ENCODE measurements at regions not wholly inside any gene's neighbourhood (a gene's known extent, or its start where the extent isn't known, plus 50 kb on each side); places are given as distances from the start of the nearest gene placed in this dataset.

DNA sequence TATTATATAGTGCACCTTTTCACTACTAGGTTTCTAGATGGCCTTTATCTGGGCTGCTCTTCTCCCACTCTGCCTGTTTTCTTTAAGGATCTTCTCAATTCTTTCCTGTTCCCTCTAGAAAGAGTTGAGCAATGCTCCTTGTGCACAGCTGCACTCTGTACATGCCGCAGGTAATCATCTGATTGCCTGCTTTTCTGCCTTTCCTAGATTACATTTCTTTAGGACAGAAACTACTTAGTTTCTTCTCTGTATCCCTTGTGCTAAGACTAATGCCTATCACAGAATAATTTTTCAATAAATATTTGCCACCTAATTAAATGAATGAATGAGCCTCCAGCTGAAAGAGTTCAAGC, 802.4 kb upstream of the ID2 start:
- whole genome bisulfite sequencing (ENCODE audit: insufficient coverage): 67% methylated on average over 1 of the region's 1 CpG
- no peak overlapping the region for H3K27ac ChIP-seq (ENCODE audit: low read length)
- H3K36me3 ChIP-seq (ENCODE audit: control insufficient read depth, insufficient read depth, low read length): no peaks in the 10 kb centered on the region
- no peak for DNase-seq
- H3K27me3 ChIP-seq (ENCODE audit: control insufficient read depth, insufficient read depth, low read length): no peaks in the 10 kb centered on the region
- H3K9me3 ChIP-seq (replicated peaks; ENCODE audit: control insufficient read depth, low read depth, low read length): no peaks in the 10 kb centered on the region
- H3K4me1 ChIP-seq (ENCODE audit: control insufficient read depth, insufficient read depth, low read length): no peaks in the 10 kb centered on the region
- H3K4me3 ChIP-seq (ENCODE audit: low read length): no peak overlapping the region

- Histone ChIP-seq H3K4me3 (ENCODE audit: low read length) (no peak overlapping the region), H3K27ac (ENCODE audit: low read length) (no peak overlapping the region), H3K27me3 (ENCODE audit: control insufficient read depth, insufficient read depth, low read length) (no peaks in the 10 kb centered on the region), H3K4me1 (ENCODE audit: control insufficient read depth, insufficient read depth, low read length) (no peaks in the 10 kb centered on the region), H3K36me3 (ENCODE audit: control insufficient read depth, insufficient read depth, low read length) (no peaks in the 10 kb centered on the region), H3K9me3 (replicated peaks; ENCODE audit: control insufficient read depth, low read depth, low read length) (no peaks in the 10 kb centered on the region)
- 88% methylated on average over 2 of the region's 2 CpGs for WGBS (ENCODE audit: insufficient coverage)
- DNase-seq: no peak
These were observed 801.7 kb upstream of the ID2 start for GRCh38 chr2:7880126-7880525.

- no peak for DNase-seq
- no CpG with 5 or more reads among the region's 2 CpGs for WGBS (ENCODE audit: insufficient coverage)
- Histone ChIP-seq H3K27me3 (ENCODE audit: control insufficient read depth, insufficient read depth, low read length) (no peaks in the 10 kb centered on the region), H3K4me1 (ENCODE audit: control insufficient read depth, insufficient read depth, low read length) (no peaks in the 10 kb centered on the region), H3K4me3 (ENCODE audit: low read length) (no peak overlapping the region), H3K36me3 (ENCODE audit: control insufficient read depth, insufficient read depth, low read length) (no peaks in the 10 kb centered on the region), H3K9me3 (replicated peaks; ENCODE audit: control insufficient read depth, low read depth, low read length) (no peaks in the 10 kb centered on the region), H3K27ac (ENCODE audit: low read length) (no peak overlapping the region)
These were observed 801.3 kb upstream of the ID2 start for GRCh38 chr2:7880566-7880965.

DNA sequence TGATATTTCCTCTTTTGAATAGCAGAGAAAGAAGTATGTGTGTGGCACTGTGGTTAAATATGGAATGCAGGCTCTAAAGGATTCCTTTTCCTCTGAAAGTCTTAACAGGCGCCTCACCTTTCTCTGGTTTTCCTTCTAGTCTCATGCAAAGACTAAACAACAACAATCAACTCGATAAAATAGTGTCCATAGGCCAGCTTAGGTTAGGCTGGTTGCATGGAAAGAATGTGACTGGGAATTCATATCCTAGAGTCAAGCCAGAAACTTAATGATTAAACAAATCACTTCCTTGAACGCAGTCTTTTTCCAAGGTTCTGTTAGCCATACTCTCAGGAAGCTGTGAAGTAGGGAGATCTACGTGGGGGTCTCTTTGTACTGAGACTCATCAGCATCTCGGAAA, 800.8 kb upstream of the ID2 start:
- Histone ChIP-seq H3K27me3 (ENCODE audit: control insufficient read depth, insufficient read depth, low read length) (no peaks in the 10 kb centered on the region), H3K4me1 (ENCODE audit: control insufficient read depth, insufficient read depth, low read length) (no peaks in the 10 kb centered on the region), H3K9me3 (replicated peaks; ENCODE audit: control insufficient read depth, low read depth, low read length) (no peaks in the 10 kb centered on the region), H3K36me3 (ENCODE audit: control insufficient read depth, insufficient read depth, low read length) (no peaks in the 10 kb centered on the region), H3K27ac (ENCODE audit: low read length) (no peak overlapping the region), H3K4me3 (ENCODE audit: low read length) (no peak overlapping the region)
- 33% methylated on average over 1 of the region's 5 CpGs for WGBS (ENCODE audit: insufficient coverage)
- DNase-seq: no peak

GRCh38 chr2:7881466-7881865, 800.4 kb upstream of the ID2 start:
- Histone ChIP-seq H3K9me3 (replicated peaks; ENCODE audit: control insufficient read depth, low read depth, low read length) (no peaks in the 10 kb centered on the region), H3K27me3 (ENCODE audit: control insufficient read depth, insufficient read depth, low read length) (no peaks in the 10 kb centered on the region), H3K4me3 (ENCODE audit: low read length) (no peak overlapping the region), H3K4me1 (ENCODE audit: control insufficient read depth, insufficient read depth, low read length) (no peaks in the 10 kb centered on the region), H3K36me3 (ENCODE audit: control insufficient read depth, insufficient read depth, low read length) (no peaks in the 10 kb centered on the region), H3K27ac (ENCODE audit: low read length) (no peak overlapping the region)
- 81% methylated on average over 2 of the region's 4 CpGs for WGBS (ENCODE audit: insufficient coverage)
- DNase-seq: no peak

DNA sequence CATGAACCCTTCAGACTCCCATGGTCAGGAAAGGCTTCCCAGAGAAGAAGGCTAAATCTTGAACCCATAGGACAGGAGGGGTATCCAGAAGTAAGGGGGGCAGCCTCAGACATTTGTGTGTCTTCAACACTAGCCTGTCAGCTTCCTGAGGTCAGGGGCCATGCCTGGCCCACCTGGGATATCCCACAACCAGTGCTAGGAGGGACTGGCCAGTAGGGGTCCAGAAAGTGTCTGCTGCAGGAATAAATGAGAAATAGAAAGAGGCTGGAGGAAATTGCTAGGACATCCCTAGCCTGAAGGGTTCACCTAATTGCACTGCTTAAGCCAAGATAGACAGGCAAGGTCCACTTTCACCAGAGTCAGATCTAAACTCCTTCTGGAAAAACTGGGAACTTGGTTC, 799.6 kb upstream of the ID2 start:
- Histone ChIP-seq H3K9me3 (replicated peaks; ENCODE audit: control insufficient read depth, low read depth, low read length) (no peaks in the 10 kb centered on the region), H3K36me3 (ENCODE audit: control insufficient read depth, insufficient read depth, low read length) (no peaks in the 10 kb centered on the region), H3K27ac (ENCODE audit: low read length) (no peak overlapping the region), H3K4me1 (ENCODE audit: control insufficient read depth, insufficient read depth, low read length) (no peaks in the 10 kb centered on the region), H3K4me3 (ENCODE audit: low read length) (no peak overlapping the region), H3K27me3 (ENCODE audit: control insufficient read depth, insufficient read depth, low read length) (no peaks in the 10 kb centered on the region)
- no peak for DNase-seq

GRCh38 chr2:7884338-7884737, 797.5 kb upstream of the ID2 start:
- H3K27me3 ChIP-seq (ENCODE audit: control insufficient read depth, insufficient read depth, low read length): no peaks in the 10 kb centered on the region
- H3K4me1 ChIP-seq (ENCODE audit: control insufficient read depth, insufficient read depth, low read length): no peaks in the 10 kb centered on the region
- H3K4me3 ChIP-seq (ENCODE audit: low read length): no peak overlapping the region
- no CpG with 5 or more reads among the region's 4 CpGs for WGBS (ENCODE audit: insufficient coverage)
- H3K36me3 ChIP-seq (ENCODE audit: control insufficient read depth, insufficient read depth, low read length): no peaks in the 10 kb centered on the region
- H3K27ac ChIP-seq (ENCODE audit: low read length): no peak overlapping the region
- H3K9me3 ChIP-seq (replicated peaks; ENCODE audit: control insufficient read depth, low read depth, low read length): no peaks in the 10 kb centered on the region
- DNase-seq: no peak

- Histone ChIP-seq H3K27ac (ENCODE audit: low read length) (no peak overlapping the region), H3K4me3 (ENCODE audit: low read length) (no peak overlapping the region), H3K4me1 (ENCODE audit: control insufficient read depth, insufficient read depth, low read length) (no peaks in the 10 kb centered on the region), H3K9me3 (replicated peaks; ENCODE audit: control insufficient read depth, low read depth, low read length) (no peaks in the 10 kb centered on the region), H3K27me3 (ENCODE audit: control insufficient read depth, insufficient read depth, low read length) (no peaks in the 10 kb centered on the region), H3K36me3 (ENCODE audit: control insufficient read depth, insufficient read depth, low read length) (no peaks in the 10 kb centered on the region)
- WGBS (ENCODE audit: insufficient coverage): 100% methylated on average over 2 of the region's 2 CpGs
- DNase-seq: no peak
These were observed 795.2 kb upstream of the ID2 start for GRCh38 chr2:7886666-7887065.

- WGBS (ENCODE audit: insufficient coverage): no CpG with 5 or more reads among the region's 7 CpGs
- DNase-seq: no peak
- Histone ChIP-seq H3K9me3 (replicated peaks; ENCODE audit: control insufficient read depth, low read depth, low read length) (no peaks in the 10 kb centered on the region), H3K27ac (ENCODE audit: low read length) (no peak overlapping the region), H3K4me1 (ENCODE audit: control insufficient read depth, insufficient read depth, low read length) (no peaks in the 10 kb centered on the region), H3K27me3 (ENCODE audit: control insufficient read depth, insufficient read depth, low read length) (no peaks in the 10 kb centered on the region), H3K4me3 (ENCODE audit: low read length) (no peak overlapping the region), H3K36me3 (ENCODE audit: control insufficient read depth, insufficient read depth, low read length) (no peaks in the 10 kb centered on the region)
These were observed 794.4 kb upstream of the ID2 start for GRCh38 chr2:7887441-7887840.

DNA sequence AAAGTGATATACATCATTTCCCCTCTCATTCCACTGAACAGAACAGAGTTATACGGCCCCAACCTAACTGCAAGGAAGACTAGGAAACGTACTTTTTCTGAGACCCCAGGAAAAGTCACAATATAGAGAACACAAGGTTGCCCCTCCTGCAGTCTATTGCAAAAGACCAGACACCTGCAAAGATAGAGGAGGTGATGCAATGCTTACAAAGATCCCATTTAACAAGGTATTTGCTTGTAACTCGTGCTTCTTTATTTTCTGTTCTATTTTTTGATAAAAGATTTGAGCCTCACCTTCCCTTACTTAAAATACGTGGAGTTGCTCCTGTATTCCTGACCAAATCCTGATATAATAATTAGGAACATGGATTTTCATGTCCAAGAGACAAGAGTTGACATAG, 793.0 kb upstream of the ID2 start:
- no CpG with 5 or more reads among the region's 4 CpGs for whole genome bisulfite sequencing (ENCODE audit: insufficient coverage)
- Histone ChIP-seq H3K36me3 (ENCODE audit: control insufficient read depth, insufficient read depth, low read length) (no peaks in the 10 kb centered on the region), H3K4me1 (ENCODE audit: control insufficient read depth, insufficient read depth, low read length) (no peaks in the 10 kb centered on the region), H3K27ac (ENCODE audit: low read length) (no peak overlapping the region), H3K9me3 (replicated peaks; ENCODE audit: control insufficient read depth, low read depth, low read length) (no peaks in the 10 kb centered on the region), H3K4me3 (ENCODE audit: low read length) (no peak overlapping the region), H3K27me3 (ENCODE audit: control insufficient read depth, insufficient read depth, low read length) (no peaks in the 10 kb centered on the region)
- DNase-seq: no peak

DNA sequence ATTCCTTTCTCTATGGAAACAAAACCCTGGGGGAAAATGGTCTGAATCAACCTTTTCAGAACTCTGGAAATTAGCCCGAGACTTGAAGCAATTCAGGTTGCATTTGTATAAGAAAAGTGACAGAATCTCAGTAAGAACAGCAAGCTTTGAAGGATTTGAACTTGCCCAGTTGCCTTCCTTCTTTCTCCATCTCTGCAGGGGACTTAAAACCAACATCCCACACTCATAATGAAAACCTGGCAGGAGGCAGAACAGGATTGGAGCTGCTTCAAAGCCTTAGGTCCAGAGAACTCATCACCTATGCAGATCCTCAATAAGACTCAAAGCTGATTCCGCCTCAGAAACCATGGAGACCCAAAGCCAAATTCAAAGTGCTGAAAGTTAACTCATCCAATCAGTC, 790.5 kb upstream of the ID2 start:
- Histone ChIP-seq H3K4me1 (ENCODE audit: control insufficient read depth, insufficient read depth, low read length) (no peaks in the 10 kb centered on the region), H3K27me3 (ENCODE audit: control insufficient read depth, insufficient read depth, low read length) (no peaks in the 10 kb centered on the region), H3K9me3 (replicated peaks; ENCODE audit: control insufficient read depth, low read depth, low read length) (no peaks in the 10 kb centered on the region), H3K27ac (ENCODE audit: low read length) (no peak overlapping the region), H3K36me3 (ENCODE audit: control insufficient read depth, insufficient read depth, low read length) (no peaks in the 10 kb centered on the region), H3K4me3 (ENCODE audit: low read length) (no peak overlapping the region)
- no CpG with 5 or more reads among the region's 2 CpGs for WGBS (ENCODE audit: insufficient coverage)
- no peak for DNase-seq

Measured in muscle of leg (tissue), 3 donors.